PC-9 (cell line): ENCODE measurements at regions not wholly inside any gene's neighbourhood (a gene's known extent, or its start where the extent isn't known, plus 50 kb on each side); places are given as distances from the start of the nearest gene placed in this dataset.

Experiments used
- BruUV-seq: library from RNA; stranded (reverse); fragments of 400-500 nt; replicated peaks from 2 replicates; lab custom pipeline; 2021; lab: Mats Ljungman, UMichigan
- CTCF ChIA-PET: fragments of 300-600 bp; sonication (Branson Sonifier 250); formaldehyde crosslinking; loops from one replicate; lab custom pipeline; 2022; ENCODE audit warnings: antibody characterized with exemption; lab: Charles Lee
- POLR2A ChIA-PET: fragments of 300-600 bp; sonication (Branson Sonifier 250); formaldehyde crosslinking; loops from one replicate; lab custom pipeline; 2022; ENCODE audit warnings: antibody characterized with exemption; ENCODE audit not compliant: unreplicated experiment; lab: Charles Lee
- DNase-seq, 2 experiments: peaks; one replicate each; pipeline versions ENCODE4 v3.0.0 to v3.0.0-alpha.2; 2015 to 2022; ENCODE audit warnings: mixed read lengths in 1 of 2
- H2AFZ ChIP-seq: fragments of 200-600 bp; sonication (generic); 2 replicates; pipeline ENCODE4 v1.8.1; 2017; ENCODE audit warnings: antibody characterized with exemption
- H3F3A ChIP-seq: fragments of 200-600 bp; sonication (generic); 2 replicates; pipeline ENCODE4 v1.8.1; 2017; ENCODE audit warnings: antibody characterized with exemption, mild to moderate bottlenecking, low read depth; ENCODE audit not compliant: insufficient read depth
- H3K27ac ChIP-seq: fragments of 200-600 bp; sonication (generic); 2 replicates; pipeline ENCODE4 v1.6.1; 2016; ENCODE audit warnings: mixed run types
- H3K27me3 ChIP-seq: fragments of 200-600 bp; sonication (generic); 2 replicates; pipeline ENCODE4 v1.6.1; 2016; ENCODE audit warnings: low read depth, mixed run types; ENCODE audit not compliant: insufficient read depth
- H3K36me3 ChIP-seq: fragments of 200-600 bp; sonication (generic); 2 replicates; pipeline ENCODE4 v1.6.1; 2016; ENCODE audit warnings: low read depth, mixed run types
- H3K4me1 ChIP-seq: fragments of 200-600 bp; sonication (generic); replicated peaks from 2 replicates; pipeline ENCODE4 v1.6.1; 2016; ENCODE audit warnings: mixed run types; ENCODE audit not compliant: insufficient read depth
- H3K4me2 ChIP-seq: fragments of 200-600 bp; sonication (generic); 2 replicates; pipeline ENCODE4 v1.6.1; 2017; ENCODE audit warnings: mixed run types
- H3K4me3 ChIP-seq: fragments of 200-600 bp; sonication (generic); 2 replicates; pipeline ENCODE4 v1.6.1; 2016; ENCODE audit warnings: mixed run types
- H3K79me2 ChIP-seq: fragments of 200-600 bp; sonication (generic); 2 replicates; pipeline ENCODE4 v1.6.1; 2017; ENCODE audit warnings: low read depth, mixed run types
- H3K9me2 ChIP-seq: fragments of 200-600 bp; sonication (generic); 2 replicates; pipeline ENCODE4 v1.8.1; 2017; ENCODE audit warnings: mild to moderate bottlenecking; ENCODE audit not compliant: insufficient read depth
- H3K9me3 ChIP-seq: fragments of 200-600 bp; sonication (generic); 2 replicates; pipeline ENCODE4 v1.8.1; 2016; ENCODE audit warnings: low read depth; ENCODE audit not compliant: insufficient read depth
- H4K20me1 ChIP-seq: fragments of 200-600 bp; sonication (generic); 2 replicates; pipeline ENCODE4 v1.8.1; 2017; ENCODE audit not compliant: insufficient read depth
- EZH2 ChIP-seq: fragments of 200-600 bp; sonication (generic); IDR thresholded peaks from 2 replicates; pipeline ENCODE4 v1.8.0; 2017; ENCODE audit warnings: antibody characterized with exemption, low read depth
- intact Hi-C: fragments of 100-400 bp; cut with micrococcal nuclease; formaldehyde crosslinking; loops from one replicate; pipeline ENCODE4 v1.10.0; 2022; ENCODE audit not compliant: unreplicated experiment
- TF ChIP-seq, protein P1 (sequence below): fragments of 200-600 bp; sonication (generic); conservative IDR thresholded peaks from 2 replicates; pipeline ENCODE4 v1.6.1; 2017; ENCODE audit warnings: mixed run types, antibody characterized with exemption, mild to moderate bottlenecking, moderate library complexity

DNA sequence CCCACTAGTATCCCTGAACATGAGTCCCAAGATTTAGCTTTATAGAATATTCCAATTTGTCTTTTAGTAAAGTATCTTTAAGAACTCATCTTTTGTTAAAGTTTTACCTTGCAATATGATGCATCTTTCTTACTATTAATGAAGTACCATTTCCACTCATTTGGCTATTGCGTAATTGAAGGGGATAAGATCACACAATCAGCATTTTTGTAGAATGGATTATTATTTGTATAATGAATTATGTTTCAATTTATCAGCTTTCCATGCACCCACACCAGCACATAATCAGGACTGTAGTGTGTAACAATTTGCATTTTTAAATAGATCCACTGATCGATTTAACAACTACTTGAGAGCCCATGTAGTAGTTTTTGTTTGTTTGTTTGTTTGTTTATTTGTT lies 1364.9 kb upstream of the IGFBP7 start:
- H3K9me3 ChIP-seq: no peaks in the 10 kb centered on the region
- H3K36me3 ChIP-seq: no peaks in the 10 kb centered on the region
- no peaks in the 10 kb centered on the region for H3K79me2 ChIP-seq
- intact Hi-C loops: no loop called here
- no TSS peak for BruUV-seq
- no peaks in the 10 kb centered on the region for H3K4me1 ChIP-seq
- no peak overlapping the region for H3K27ac ChIP-seq
- CTCF ChIA-PET: no interaction called here
- no peaks in the 10 kb centered on the region for H3K27me3 ChIP-seq
- no peak overlapping the region for H2AFZ ChIP-seq
- H3F3A ChIP-seq: no peaks in the 10 kb centered on the region
- TF ChIP-seq EZH2: no peak
- TF ChIP-seq, protein P1, sequence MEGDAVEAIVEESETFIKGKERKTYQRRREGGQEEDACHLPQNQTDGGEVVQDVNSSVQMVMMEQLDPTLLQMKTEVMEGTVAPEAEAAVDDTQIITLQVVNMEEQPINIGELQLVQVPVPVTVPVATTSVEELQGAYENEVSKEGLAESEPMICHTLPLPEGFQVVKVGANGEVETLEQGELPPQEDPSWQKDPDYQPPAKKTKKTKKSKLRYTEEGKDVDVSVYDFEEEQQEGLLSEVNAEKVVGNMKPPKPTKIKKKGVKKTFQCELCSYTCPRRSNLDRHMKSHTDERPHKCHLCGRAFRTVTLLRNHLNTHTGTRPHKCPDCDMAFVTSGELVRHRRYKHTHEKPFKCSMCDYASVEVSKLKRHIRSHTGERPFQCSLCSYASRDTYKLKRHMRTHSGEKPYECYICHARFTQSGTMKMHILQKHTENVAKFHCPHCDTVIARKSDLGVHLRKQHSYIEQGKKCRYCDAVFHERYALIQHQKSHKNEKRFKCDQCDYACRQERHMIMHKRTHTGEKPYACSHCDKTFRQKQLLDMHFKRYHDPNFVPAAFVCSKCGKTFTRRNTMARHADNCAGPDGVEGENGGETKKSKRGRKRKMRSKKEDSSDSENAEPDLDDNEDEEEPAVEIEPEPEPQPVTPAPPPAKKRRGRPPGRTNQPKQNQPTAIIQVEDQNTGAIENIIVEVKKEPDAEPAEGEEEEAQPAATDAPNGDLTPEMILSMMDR: no peak
- DNase-seq: no peak
- H3K9me2 ChIP-seq: no peaks in the 10 kb centered on the region
- no peaks in the 10 kb centered on the region for H4K20me1 ChIP-seq
- POLR2A ChIA-PET: no interaction called here
- H3K4me2 ChIP-seq: no peak overlapping the region
- no peak overlapping the region for H3K4me3 ChIP-seq

- Histone ChIP-seq H3K4me1 (no peaks in the 10 kb centered on the region), H3K79me2 (no peaks in the 10 kb centered on the region), H3K9me2 (no peaks in the 10 kb centered on the region), H3K4me3 (no peak overlapping the region), H3F3A (no peaks in the 10 kb centered on the region), H3K4me2 (no peak overlapping the region), H3K27me3 (no peaks in the 10 kb centered on the region), H4K20me1 (no peaks in the 10 kb centered on the region), H3K27ac (no peak overlapping the region), H3K9me3 (no peaks in the 10 kb centered on the region), H3K36me3 (no peaks in the 10 kb centered on the region), H2AFZ (no peak overlapping the region)
- DNase-seq: no peak
- intact Hi-C loops: no loop called here
- no TSS peak for BruUV-seq
- POLR2A ChIA-PET: no interaction called here
- CTCF ChIA-PET: no interaction called here
- TF ChIP-seq, protein P1: no peak
- no peak for TF ChIP-seq EZH2
Measured at GRCh38 chr4:58465031-58465430, 1354.8 kb upstream of the IGFBP7 start.

- TF ChIP-seq, protein P1: no peak
- TF ChIP-seq EZH2: no peak
- ChIA-PET POLR2A (no interaction called here), CTCF (no interaction called here)
- BruUV-seq: no TSS peak
- H3K9me2 ChIP-seq: no peaks in the 10 kb centered on the region
- no peaks in the 10 kb centered on the region for H3K27me3 ChIP-seq
- intact Hi-C loops: no loop called here
- no peak overlapping the region for H3K4me3 ChIP-seq
- no peak overlapping the region for H2AFZ ChIP-seq
- H3K9me3 ChIP-seq: no peaks in the 10 kb centered on the region
- H4K20me1 ChIP-seq: no peaks in the 10 kb centered on the region
- H3K4me1 ChIP-seq: no peaks in the 10 kb centered on the region
- H3F3A ChIP-seq: no peaks in the 10 kb centered on the region
- H3K4me2 ChIP-seq: no peak overlapping the region
- no peak overlapping the region for H3K27ac ChIP-seq
- H3K79me2 ChIP-seq: no peaks in the 10 kb centered on the region
- H3K36me3 ChIP-seq: no peaks in the 10 kb centered on the region
- DNase-seq: no peak
Measured at GRCh38 chr4:58456727-58457384, 1346.7 kb upstream of the IGFBP7 start.
